GM12872 (cell line): ENCODE measurements at regions not wholly inside any gene's neighbourhood (a gene's known extent, or its start where the extent isn't known, plus 50 kb on each side); places are given as distances from the start of the nearest gene placed in this dataset.

Experiments used
- TF ChIP-seq, protein P1 (sequence below): IDR thresholded peaks from 3 replicates; pipeline ENCODE4 v1.5.1; 2011; ENCODE audit warnings: low read depth, mild to moderate bottlenecking, low read length, moderate library complexity; ENCODE audit not compliant: insufficient read depth

DNA sequence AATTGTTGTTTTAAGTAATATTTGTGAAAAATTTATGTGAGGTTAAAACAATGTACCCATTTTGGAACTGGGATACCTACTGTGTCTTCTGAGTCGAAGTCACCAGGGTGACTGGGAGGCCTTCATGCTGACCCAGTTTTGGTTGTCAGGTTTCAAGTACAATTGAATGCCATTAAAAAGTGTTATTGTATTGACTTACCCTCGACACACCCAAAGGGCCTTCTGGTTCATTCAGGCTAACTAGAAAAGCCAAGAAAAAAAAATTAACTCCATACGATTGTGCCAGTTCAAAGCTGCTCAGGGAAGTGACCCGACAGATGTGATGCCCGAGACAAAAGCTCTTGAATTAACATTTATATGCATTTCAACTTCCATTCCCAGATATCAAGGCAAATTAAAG lies 190.0 kb downstream of the ST6GAL2 start:
- TF ChIP-seq, protein P1, sequence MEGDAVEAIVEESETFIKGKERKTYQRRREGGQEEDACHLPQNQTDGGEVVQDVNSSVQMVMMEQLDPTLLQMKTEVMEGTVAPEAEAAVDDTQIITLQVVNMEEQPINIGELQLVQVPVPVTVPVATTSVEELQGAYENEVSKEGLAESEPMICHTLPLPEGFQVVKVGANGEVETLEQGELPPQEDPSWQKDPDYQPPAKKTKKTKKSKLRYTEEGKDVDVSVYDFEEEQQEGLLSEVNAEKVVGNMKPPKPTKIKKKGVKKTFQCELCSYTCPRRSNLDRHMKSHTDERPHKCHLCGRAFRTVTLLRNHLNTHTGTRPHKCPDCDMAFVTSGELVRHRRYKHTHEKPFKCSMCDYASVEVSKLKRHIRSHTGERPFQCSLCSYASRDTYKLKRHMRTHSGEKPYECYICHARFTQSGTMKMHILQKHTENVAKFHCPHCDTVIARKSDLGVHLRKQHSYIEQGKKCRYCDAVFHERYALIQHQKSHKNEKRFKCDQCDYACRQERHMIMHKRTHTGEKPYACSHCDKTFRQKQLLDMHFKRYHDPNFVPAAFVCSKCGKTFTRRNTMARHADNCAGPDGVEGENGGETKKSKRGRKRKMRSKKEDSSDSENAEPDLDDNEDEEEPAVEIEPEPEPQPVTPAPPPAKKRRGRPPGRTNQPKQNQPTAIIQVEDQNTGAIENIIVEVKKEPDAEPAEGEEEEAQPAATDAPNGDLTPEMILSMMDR, result no peak

DNA sequence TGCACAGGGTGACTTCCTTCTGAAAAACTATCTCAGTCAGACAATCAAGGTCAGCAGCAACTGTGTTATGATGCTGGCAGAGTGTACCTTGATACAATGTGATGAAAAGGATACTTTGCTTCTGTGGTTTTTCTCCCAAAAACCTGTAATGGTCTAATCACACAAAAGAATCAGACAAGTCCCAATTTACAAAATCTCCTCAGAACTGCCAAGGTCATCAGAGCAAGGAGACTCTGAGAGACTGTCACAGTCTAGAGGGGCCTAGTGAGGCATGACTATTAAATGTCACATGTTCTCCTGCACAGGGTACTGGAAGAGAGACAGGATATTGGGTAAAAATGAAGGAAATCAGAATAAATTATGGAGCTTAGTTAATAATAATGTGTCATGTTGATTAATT lies 185.4 kb downstream of the ST6GAL2 start:
- TF ChIP-seq, protein P1, result no peak

DNA sequence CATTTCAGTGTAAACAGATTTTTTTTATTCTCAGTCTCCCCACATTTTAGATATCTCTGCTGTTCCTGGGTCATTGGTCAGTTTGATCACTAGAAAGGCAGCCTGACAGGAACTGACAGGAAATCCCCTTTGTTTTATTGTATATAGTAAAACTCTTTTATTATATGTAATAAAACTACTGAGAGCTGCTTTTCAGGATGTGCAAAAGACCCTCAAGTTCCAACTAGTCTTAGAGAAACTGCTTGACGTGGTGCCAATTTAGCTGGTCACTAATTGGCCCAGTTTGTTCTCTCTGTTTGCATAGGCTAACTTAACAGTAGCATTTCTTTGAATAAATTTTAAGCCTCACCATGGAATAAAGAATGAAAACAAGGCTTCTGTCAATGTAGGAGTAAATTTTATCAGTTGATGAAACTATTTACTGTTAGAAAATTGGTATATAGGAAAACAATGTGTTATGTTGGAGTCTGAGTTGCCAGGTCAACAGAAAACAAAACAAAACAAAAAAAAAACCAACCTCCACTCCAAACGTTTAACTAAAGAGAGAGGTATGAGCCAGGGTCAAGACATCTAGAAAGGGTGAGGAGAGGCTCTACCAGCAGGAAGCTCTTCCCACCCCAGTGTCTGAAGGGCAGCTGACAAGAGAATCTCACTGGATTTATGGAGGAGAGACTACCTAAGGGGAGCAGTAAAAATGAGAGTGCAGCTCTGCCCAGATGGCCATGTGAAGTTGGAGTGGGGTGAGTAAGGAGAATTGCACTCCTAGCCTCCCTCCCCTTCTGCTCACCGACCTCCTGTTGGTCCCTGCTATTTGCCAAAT lies 184.6 kb downstream of the ST6GAL2 start:
- TF ChIP-seq, protein P1, result no peak

DNA sequence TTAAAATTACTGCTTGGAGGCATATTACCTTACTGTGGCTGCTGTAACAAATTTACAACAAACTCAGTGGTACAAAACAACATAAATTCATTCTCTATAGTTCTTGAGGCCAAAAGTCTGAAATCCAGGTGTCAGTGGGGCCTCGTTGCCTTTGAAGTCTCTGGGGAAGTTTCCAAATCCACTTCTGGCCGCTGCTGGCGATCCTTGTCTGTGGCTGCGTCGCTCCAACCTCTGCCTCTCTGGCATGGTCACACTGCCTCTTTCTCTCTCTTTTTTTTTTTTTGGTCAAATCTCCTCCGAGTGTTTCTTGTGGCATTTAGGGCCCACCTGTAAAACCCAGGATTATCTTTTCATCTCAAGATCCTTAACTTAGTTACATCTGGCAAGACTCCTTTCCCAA lies 182.8 kb downstream of the ST6GAL2 start:
- TF ChIP-seq, protein P1, result no peak

DNA sequence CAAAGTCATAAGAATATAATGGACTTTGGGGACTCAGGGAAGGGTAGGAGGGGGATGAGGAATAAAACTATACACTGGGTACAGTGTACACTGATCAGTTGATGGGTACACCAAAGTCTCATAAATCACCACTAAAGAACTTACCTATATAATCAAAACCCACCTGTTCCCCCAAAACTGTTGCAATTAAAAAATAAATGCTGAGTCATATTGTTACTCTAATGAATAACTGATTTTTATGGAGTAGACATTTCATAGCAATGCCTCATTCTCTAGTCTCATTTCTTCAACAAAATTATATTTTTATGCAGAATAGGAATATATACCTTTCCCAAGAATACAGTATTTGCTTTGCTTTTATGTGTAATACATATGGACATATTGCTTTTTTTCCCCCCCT lies 181.2 kb downstream of the ST6GAL2 start:
- TF ChIP-seq, protein P1, result no peak

DNA sequence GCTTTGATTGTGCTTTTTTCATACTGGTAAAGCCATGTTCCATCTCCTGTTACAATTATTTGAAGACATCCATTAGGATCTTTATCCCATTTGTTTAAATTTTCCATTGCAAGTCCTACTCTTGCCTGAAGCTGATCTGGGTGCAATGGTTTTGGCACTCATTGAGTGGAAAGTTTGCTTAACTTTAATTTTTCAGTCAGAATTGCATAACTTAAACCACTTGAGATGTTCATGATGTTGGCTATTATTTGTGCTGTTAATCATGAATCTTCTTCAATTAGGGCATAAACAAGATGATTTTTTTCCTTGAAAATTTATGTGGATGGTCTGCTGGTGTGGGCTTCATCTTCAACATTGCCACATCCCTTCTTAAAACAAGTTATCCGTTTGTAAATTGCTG lies 180.1 kb downstream of the ST6GAL2 start:
- TF ChIP-seq, protein P1, result no peak

DNA sequence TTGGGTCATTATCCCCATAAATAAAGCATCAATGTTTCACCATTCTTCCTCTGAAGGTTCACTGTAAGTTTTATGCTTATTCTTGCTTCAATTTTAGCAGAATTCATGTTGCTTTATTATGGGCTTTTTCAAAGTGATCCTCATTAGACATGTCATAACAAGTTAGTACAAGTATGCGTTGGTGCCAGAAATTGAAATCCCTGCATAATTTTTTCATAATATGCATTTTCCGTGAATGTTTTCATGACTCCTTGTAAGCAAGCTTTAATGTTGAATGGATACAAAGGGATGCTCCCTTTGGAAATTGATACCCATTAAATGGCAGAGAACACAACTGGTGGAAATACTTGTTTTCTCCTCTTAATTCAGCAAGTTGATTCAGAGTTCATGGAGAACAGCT lies 179.7 kb downstream of the ST6GAL2 start:
- TF ChIP-seq, protein P1, result no peak
